Uterus (tissue), 2 donors: ENCODE measurements at regions not wholly inside any gene's neighbourhood (a gene's known extent, or its start where the extent isn't known, plus 50 kb on each side); places are given as distances from the start of the nearest gene placed in this dataset.

Experiments used
- POLR2A ChIP-seq, 2 donors: fragments of 450-650 bp; IDR thresholded peaks; one replicate each; pipeline ENCODE4 v1.6.1; 2016; ENCODE audit warnings: antibody characterized with exemption in 2 of 2, mild to moderate bottlenecking in 1 of 2, moderate library complexity in 1 of 2
- TF ChIP-seq, protein P1 (sequence below), 4 experiments: fragments of 200-600 bp in 2 of 4; fragments of 450-650 bp in 2 of 4; sonication (generic) in 2 of 4; IDR thresholded peaks; one replicate each; pipeline ENCODE4 v1.5.1; 2016 to 2019; ENCODE audit warnings: antibody characterized with exemption in 4 of 4, mild to moderate bottlenecking in 2 of 4, moderate library complexity in 1 of 4

DNA sequence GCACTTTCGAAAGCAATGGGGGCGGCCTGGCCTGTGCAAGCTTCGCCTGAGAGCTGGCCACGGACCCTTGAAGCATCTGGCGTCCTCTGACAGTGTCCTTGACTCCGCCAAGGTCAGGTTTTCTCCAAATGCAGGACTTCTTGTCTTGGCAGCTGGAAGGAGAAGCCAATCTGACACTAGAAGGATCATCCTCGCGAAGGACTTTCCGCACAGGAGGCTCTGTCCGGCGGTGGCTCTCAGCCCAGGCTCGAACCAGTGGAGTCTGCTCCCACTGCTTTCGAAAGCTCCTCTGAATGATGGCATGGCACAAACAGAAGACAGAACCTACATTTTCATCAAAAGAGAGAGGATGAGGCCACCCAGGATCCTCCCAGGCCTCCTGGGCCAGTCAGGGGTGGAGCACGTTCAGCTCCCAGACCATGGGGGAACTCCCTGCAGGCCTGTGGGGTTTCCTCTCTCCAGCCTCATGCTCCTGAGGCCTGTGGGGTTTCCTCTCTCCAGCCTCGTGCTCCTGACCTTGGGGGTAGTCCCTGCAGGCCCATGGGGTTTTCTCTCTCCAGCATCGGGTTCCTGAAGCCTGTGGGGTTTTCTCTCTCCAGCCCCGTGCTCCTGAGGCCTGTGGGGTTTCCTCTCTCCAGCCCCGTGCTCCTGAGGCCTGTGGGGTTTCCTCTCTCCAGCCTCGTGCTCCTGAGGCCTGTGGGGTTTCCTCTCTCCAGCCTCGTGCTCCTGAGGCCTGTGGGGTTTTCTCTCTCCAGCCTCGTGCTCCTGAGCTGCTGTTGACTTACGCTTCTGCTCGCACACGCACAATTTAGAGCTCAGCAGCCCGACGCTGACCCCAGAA is 396.5 kb upstream of the SALL3 start:
- TF ChIP-seq, protein P1, sequence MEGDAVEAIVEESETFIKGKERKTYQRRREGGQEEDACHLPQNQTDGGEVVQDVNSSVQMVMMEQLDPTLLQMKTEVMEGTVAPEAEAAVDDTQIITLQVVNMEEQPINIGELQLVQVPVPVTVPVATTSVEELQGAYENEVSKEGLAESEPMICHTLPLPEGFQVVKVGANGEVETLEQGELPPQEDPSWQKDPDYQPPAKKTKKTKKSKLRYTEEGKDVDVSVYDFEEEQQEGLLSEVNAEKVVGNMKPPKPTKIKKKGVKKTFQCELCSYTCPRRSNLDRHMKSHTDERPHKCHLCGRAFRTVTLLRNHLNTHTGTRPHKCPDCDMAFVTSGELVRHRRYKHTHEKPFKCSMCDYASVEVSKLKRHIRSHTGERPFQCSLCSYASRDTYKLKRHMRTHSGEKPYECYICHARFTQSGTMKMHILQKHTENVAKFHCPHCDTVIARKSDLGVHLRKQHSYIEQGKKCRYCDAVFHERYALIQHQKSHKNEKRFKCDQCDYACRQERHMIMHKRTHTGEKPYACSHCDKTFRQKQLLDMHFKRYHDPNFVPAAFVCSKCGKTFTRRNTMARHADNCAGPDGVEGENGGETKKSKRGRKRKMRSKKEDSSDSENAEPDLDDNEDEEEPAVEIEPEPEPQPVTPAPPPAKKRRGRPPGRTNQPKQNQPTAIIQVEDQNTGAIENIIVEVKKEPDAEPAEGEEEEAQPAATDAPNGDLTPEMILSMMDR (IDR thresholded peaks at IDR 0.05) = no peak
- no peak for TF ChIP-seq POLR2A (IDR thresholded peaks at IDR 0.05)
